ENCODE measurements at regions not wholly inside any gene's neighbourhood (a gene's known extent, or its start where the extent isn't known, plus 50 kb on each side); places are given as distances from the start of the nearest gene placed in this dataset.
A peak's percentile ranks its signal among the peaks of the same experiment; 100 is the strongest.

DNA sequence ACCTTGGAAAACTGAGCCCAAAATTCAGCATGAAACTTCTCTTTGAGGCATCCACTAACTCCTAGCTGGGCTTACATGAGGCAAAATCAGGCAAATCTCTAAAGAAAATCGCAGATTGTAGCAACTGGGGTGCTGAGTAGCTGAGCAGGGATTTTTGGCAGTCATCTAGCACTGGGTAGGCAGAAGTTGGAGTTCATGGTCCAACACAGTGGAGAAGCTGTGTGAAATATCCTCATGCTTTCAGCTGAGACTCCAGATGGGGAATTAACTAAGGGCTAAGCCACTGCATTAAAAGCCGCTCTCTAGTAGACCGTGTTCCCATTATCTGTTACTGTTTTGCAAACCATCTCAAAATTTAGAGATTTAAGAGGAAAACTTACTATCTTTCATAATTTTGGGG, 240.1 kb upstream of the PHYHIPL start:
- DNase-seq: no peak

- no peak for DNase-seq
These were observed 239.0 kb upstream of the PHYHIPL start for GRCh38 chr10:58937423-58937822.

GRCh38 chr10:58942724-58943123, 233.7 kb upstream of the PHYHIPL start:
- no peak for DNase-seq

DNA sequence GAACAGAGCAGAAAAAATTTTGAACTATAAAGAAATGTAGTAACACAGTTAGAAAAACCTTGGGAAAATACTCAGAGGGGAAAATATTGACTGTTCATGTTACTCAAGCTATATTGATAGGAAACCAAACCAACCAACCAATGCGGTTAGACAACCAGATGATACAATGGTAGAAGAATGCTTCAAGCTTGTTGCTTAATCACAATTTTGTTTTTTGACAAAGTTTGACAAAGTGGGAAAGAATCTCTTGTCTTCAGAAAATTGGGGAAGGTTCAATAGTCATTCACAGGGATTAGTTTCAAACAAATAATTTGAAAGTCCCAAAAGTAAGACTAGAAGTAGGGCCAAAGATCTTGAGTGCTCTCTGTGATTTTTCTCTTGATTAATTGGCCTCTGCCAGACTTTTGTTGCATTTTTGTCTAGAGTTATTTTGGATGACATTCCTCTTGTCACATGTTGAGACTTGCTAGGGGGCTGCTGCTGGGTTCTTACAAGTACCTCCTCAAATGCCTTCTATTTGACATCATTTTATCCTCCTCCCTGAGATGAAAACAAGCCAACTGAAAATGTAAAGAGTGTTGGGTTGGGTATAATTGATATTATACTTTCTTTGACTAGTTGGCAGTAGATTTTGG, 233.1 kb upstream of the PHYHIPL start:
- DNase-seq: no peak

DNA sequence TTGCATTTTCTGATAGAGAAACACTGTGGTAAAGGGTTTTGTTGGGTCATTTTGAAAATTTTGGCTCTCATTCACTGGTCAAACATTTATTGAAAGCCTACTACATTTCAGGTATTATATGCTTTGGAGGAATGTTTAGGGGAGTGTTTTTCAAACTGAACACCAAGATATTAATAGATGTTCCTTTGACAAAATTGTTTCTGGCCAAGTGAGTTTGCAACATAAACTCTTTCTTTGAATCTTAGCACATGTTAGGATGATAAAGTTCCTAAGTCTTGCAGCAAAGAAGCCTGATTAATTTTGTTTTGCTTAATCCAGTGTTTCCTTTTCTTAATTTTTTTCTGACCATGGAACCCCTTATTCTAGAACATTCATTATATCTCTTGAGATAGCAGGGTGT, 232.5 kb upstream of the PHYHIPL start:
- DNase-seq: no peak

DNA sequence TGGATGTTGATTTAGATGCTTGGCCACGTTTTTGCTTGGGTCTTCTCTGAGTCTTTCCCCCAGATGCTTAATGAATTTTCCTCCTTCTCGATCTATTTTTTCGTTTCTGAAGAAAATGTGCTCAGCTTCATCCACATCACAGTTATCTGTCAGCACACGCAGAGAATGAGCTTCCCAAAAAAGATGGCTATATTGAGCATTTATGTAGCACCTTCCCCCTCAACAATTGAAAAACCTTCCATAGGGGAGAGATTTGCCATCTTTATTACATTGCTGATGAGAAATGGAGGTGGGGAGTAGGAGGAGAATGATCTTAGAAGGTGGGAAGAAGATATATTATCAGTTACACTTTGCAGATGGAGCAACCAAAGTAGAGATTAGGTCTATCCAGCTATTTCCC, 228.1 kb upstream of the PHYHIPL start:
- no peak for DNase-seq

DNA sequence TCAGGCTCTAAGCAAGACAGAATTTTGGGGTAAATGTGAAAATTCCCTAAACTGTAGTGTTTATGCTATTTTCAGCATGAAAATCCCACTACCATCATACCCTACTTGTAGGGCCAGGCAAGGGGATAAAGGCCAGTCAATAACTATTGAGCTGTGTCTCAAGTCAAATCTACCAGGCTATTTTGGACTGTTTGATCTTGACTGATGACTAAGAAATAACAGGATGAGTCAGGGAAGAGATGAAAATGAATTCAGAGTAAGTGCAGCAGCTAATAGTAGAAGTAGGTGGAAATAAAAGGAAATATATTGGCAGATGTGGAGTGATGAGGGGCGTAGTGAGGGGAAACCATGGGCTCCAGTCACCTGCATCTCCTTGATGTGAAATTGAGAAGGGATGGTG, 225.8 kb upstream of the PHYHIPL start:
- DNase-seq: no peak

GRCh38 chr10:58951087-58951486, 225.4 kb upstream of the PHYHIPL start:
- no peak for DNase-seq

DNA sequence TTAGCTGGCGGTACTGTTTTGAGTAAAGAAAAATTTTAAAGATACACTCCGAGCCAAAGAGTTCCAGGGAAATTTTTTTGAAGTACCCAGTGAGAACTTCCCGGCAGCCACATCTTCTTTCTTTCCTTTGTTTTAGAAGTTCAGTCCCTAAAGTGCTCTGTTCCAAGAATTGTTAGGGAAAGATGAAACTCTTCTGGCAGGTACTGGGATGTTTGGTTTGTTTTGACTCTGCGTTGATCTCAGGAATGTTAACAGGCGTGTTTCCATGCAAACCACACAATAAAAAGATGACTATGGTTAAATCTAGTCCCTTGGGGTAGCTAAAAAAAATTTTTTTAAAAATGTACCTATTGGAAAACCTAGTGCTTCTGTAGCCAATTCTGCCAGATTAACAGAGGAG, 224.7 kb upstream of the PHYHIPL start:
- DNase-seq: no peak

DNA sequence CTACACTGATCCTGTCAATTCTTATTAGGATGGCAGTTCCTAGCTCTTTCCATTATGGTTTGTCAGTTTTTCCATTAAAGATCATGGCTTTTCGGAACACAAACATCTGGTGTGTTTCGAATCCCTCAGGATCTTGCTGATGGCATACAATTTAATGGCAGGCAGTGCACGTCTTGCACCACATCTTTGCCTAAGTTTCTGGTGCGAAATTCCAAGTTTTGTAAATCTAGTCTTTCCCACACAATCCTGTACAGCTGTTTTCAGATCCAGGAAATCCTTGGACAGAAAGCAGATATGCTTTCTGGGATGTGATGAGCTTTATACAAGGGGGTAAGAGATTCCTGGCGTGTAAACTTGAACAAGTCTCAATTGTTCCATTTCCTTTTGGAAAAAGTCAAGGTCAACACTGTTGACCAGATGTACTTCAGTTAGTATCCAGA, 224.3 kb upstream of the PHYHIPL start:
- no peak for DNase-seq

- DNase-seq: peak in 1 of 2 donors; percentile 4
These were observed 223.5 kb upstream of the PHYHIPL start for GRCh38 chr10:58952747-58953466.

GRCh38 chr10:58954178-58954577, 222.3 kb upstream of the PHYHIPL start:
- no peak for DNase-seq

GRCh38 chr10:58955615-58956014, 220.8 kb upstream of the PHYHIPL start:
- no peak for DNase-seq

DNA sequence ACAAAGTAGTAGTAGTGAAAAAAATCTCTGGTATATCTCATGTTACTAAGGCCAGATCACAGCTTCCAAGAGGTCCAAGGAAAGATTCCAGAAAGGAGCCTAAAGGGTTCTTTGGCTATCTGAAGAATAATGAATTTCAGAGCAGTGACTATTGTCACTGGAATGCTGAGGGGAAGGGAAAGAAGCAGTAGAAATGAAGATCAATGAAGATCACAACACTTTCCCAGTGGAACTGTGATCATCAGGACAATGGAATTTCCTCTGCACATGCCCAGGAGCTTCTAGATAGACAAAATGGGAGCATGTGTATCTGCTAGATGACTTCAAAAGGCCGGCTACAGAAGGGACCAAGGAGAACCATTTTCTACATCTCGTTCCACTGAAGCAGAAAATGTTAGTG, 219.5 kb upstream of the PHYHIPL start:
- DNase-seq: no peak

- no peak for DNase-seq
These were observed 218.9 kb upstream of the PHYHIPL start for GRCh38 chr10:58957517-58957916.

- no peak for DNase-seq
These were observed 213.3 kb upstream of the PHYHIPL start for GRCh38 chr10:58963101-58963534.

DNA sequence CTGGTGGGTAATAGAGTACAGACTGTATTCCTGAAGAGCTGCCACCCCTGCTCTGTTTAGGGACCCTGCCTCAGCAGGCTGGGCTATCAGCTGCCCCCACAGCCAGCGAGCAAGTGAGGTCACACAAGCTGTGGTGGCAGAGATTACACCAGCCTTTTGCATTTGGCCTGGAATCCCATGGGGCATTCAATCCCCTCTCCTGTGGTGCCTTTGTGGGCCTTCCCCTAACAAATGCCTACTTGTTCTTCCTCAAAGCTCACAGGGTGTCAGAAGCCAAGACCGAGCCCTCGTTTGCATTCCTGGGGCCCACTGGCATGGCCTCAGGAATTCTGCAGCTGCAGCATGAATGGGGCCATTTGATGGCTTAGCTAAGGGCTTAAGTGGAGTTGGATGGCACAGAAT, 212.7 kb upstream of the PHYHIPL start:
- DNase-seq: no peak

GRCh38 chr10:58965855-58966254, 210.6 kb upstream of the PHYHIPL start:
- DNase-seq: no peak

DNA sequence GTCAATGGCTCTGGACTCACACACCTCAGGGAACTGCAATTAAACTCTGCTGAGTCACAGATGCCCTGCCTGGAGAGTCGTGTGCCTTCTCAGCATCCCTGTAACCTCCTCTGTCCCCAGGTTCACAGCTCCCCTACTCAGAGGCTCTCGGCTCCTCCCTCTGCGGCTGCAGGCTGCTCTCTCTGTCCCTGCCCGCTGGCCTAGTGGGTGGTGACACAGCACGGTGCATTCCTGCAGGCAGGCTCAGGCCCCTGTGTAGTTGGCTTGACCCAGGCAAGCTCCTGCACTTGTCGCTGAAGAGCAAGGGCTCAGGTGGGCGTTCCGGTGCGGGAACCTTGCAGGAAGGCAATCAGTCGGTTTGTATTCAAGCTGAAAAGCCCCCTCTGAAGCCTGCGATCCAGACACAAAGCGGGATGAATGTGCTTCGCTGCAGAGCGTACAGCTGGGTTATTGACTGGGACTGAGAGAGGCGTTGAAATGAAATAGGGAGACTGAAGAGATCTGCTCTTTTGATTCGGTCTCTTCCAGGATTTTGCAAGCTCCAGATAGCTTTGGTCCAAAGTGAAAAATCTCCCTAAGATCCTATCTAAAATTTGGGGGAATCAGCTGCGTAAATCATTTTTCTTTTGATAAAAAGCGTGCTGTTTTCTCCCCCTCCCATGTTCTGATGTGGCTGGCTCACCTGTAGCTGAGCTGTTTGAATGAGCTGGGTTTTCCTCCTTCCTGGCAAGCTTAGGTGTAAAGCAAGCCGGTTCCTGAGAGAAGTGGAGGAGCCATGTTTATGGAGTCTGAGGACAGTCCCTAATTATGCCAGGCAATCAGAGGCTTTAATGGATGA, 208.7 kb upstream of the PHYHIPL start:
- no peak for DNase-seq

DNA sequence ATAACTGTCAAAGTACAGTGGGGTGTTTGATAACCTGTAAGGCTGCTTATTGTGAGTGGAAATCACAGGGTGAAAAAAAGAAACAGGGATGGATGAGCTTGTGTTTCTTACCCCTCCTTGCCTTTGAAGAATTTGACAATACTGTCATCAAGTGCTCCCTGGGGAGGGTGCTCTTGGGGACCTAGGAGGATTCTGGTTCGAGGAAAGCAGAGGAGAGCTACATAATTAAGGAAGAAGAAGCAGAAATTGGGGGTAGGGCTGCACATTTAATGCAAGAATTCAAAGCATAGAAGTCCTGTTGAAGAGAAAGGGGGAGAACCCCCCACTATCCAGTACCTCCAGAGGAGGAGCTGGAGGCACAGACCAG, 208.1 kb upstream of the PHYHIPL start:
- DNase-seq: no peak

DNA sequence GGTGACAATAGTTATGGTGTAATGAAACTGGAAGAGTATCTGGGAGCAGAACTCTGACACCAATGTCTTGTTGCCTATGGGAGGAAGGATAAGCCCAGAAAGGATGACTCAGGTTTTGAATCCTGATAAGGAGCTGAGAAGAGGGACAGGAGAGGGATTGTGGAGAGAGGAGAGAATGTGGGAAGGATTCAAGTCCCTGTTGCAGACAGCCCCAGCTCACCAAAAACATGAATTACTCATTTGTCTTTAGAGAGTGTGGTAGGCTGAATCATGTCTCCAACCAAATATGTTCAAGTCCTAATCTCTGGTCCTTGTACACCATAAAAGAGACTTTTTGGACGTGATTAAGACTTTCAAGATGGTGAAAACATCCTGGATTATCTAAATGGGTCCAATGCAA, 206.9 kb upstream of the PHYHIPL start:
- no peak for DNase-seq

- no peak for DNase-seq
These were observed 206.1 kb upstream of the PHYHIPL start for GRCh38 chr10:58970160-58970915.

DNA sequence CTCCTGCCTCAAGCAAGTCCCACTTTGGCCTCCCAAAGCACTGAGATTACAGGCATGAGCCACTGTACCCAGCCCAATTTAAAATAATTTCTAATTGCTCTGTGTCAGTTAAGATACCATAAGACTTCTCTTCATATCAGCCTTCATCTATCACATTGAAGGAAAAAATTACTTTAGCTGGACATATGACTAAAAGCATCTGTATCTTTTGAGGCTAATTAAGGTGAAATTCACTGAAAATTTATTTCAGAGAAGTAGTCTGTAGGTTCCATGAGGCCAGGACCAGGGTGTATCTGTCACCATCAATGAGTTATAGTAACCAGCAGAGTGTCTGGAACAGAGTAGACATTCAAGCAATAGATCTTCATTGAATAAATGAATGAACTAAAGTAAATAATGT, 205.2 kb upstream of the PHYHIPL start:
- no peak for DNase-seq
